HepG2 (cell line): ENCODE measurements at regions not wholly inside any gene's neighbourhood (a gene's known extent, or its start where the extent isn't known, plus 50 kb on each side); places are given as distances from the start of the nearest gene placed in this dataset.

ENCODE experiments used
- DMAP1 ChIP-seq: IDR thresholded peaks from 2 replicates; pipeline ENCODE4 v1.6.1; 2016
- EZH2 ChIP-seq: conservative IDR thresholded peaks from 2 replicates; pipeline ENCODE4 v1.6.1; 2012; ENCODE audit warnings: mild to moderate bottlenecking, low read depth, low read length, moderate library complexity
- ZNF83 ChIP-seq: sonication (generic); formaldehyde crosslinking; IDR thresholded peaks from 2 replicates; pipeline ENCODE4 v1.4.0; 2020; ENCODE audit warnings: missing genetic modification reagents, mild to moderate bottlenecking, borderline replicate concordance
- ZSCAN20 ChIP-seq: sonication (generic); formaldehyde crosslinking; IDR thresholded peaks from 2 replicates; pipeline ENCODE4 v1.4.0; 2020; ENCODE audit warnings: missing genetic modification reagents, mild to moderate bottlenecking, borderline replicate concordance
- TF ChIP-seq, protein P1 (sequence below): sonication (generic); formaldehyde crosslinking; IDR thresholded peaks from 2 replicates; pipeline ENCODE4 v1.5.0; 2020; ENCODE audit warnings: mild to moderate bottlenecking, missing genetic modification reagents, moderate library complexity
- TF ChIP-seq, protein P2 (sequence below), 2 experiments: IDR thresholded peaks; 2 replicates each; pipeline ENCODE4 v1.6.1; 2011 to 2012; ENCODE audit warnings: low read length in 2 of 2, borderline replicate concordance in 1 of 2, low read depth in 1 of 2, mild to moderate bottlenecking in 1 of 2, moderate library complexity in 1 of 2
- TF ChIP-seq, protein P3 (sequence below): sonication (generic); formaldehyde crosslinking; IDR thresholded peaks from 2 replicates; pipeline ENCODE4 v1.5.0; 2020; ENCODE audit warnings: missing genetic modification reagents
- TF ChIP-seq, protein P4 (sequence below), 2 experiments: sonication (generic) in 1 of 2; formaldehyde crosslinking in 1 of 2; IDR thresholded peaks; 2 replicates each; pipeline versions ENCODE4 v1.5.1 to v1.6.1; 2011 to 2020; ENCODE audit warnings: borderline replicate concordance in 1 of 2, low read depth in 1 of 2, low read length in 1 of 2, mild to moderate bottlenecking in 1 of 2, missing genetic modification reagents in 1 of 2, moderate library complexity in 1 of 2

DNA sequence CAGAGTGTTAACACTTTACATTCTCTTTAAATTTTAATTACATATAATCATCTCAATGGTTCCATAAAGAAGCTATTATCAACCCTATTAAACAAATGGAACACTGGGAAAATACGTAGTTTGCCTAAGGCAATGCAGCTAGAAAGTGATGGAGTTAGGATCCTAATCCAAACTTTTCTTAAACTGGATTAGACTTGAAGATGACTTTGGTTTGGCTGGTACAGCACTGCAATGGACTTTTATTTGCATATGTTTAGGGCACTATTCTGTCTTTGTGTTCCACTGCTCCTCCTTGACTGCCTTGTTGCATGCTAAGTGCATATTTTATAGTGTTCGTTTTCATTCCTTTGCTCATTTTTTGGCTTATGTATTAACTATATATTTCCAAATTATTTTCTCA is 133.5 kb upstream of the UFM1 start:
- TF ChIP-seq ZNF83 = no peak
- no peak for TF ChIP-seq ZSCAN20 (CRISPR knock-in tag)
- TF ChIP-seq, protein P1, sequence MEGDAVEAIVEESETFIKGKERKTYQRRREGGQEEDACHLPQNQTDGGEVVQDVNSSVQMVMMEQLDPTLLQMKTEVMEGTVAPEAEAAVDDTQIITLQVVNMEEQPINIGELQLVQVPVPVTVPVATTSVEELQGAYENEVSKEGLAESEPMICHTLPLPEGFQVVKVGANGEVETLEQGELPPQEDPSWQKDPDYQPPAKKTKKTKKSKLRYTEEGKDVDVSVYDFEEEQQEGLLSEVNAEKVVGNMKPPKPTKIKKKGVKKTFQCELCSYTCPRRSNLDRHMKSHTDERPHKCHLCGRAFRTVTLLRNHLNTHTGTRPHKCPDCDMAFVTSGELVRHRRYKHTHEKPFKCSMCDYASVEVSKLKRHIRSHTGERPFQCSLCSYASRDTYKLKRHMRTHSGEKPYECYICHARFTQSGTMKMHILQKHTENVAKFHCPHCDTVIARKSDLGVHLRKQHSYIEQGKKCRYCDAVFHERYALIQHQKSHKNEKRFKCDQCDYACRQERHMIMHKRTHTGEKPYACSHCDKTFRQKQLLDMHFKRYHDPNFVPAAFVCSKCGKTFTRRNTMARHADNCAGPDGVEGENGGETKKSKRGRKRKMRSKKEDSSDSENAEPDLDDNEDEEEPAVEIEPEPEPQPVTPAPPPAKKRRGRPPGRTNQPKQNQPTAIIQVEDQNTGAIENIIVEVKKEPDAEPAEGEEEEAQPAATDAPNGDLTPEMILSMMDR = no peak
- no peak for TF ChIP-seq DMAP1 (CRISPR knock-in tag)
- TF ChIP-seq, protein P2, sequence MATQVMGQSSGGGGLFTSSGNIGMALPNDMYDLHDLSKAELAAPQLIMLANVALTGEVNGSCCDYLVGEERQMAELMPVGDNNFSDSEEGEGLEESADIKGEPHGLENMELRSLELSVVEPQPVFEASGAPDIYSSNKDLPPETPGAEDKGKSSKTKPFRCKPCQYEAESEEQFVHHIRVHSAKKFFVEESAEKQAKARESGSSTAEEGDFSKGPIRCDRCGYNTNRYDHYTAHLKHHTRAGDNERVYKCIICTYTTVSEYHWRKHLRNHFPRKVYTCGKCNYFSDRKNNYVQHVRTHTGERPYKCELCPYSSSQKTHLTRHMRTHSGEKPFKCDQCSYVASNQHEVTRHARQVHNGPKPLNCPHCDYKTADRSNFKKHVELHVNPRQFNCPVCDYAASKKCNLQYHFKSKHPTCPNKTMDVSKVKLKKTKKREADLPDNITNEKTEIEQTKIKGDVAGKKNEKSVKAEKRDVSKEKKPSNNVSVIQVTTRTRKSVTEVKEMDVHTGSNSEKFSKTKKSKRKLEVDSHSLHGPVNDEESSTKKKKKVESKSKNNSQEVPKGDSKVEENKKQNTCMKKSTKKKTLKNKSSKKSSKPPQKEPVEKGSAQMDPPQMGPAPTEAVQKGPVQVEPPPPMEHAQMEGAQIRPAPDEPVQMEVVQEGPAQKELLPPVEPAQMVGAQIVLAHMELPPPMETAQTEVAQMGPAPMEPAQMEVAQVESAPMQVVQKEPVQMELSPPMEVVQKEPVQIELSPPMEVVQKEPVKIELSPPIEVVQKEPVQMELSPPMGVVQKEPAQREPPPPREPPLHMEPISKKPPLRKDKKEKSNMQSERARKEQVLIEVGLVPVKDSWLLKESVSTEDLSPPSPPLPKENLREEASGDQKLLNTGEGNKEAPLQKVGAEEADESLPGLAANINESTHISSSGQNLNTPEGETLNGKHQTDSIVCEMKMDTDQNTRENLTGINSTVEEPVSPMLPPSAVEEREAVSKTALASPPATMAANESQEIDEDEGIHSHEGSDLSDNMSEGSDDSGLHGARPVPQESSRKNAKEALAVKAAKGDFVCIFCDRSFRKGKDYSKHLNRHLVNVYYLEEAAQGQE (IDR thresholded peaks at IDR 0.05; ENCODE audit: borderline replicate concordance in 1 of 2, low read depth in 1 of 2, low read length in 2 of 2) = no peak
- TF ChIP-seq EZH2 = no peak
- TF ChIP-seq, protein P3, sequence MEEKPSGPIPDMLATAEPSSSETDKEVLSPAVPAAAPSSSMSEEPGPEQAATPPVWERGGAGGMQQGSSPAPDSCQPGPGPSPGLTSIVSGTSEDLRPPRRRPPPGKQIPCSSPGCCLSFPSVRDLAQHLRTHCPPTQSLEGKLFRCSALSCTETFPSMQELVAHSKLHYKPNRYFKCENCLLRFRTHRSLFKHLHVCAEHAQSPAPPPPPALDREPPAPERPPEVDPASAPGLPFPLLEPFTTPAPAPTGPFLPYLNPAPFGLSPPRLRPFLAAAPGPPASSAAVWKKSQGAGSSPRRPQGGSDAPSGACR (CRISPR knock-in tag) = no peak
- TF ChIP-seq, protein P4, sequence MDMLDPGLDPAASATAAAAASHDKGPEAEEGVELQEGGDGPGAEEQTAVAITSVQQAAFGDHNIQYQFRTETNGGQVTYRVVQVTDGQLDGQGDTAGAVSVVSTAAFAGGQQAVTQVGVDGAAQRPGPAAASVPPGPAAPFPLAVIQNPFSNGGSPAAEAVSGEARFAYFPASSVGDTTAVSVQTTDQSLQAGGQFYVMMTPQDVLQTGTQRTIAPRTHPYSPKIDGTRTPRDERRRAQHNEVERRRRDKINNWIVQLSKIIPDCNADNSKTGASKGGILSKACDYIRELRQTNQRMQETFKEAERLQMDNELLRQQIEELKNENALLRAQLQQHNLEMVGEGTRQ (IDR thresholded peaks at IDR 0.05; ENCODE audit: low read depth, low read length) = no peak
- TF ChIP-seq, protein P4 (CRISPR knock-in tag; IDR thresholded peaks at IDR 0.05; ENCODE audit: borderline replicate concordance) = no peak
